Right atrium auricular region (tissue), 2 donors: ENCODE measurements at regions not wholly inside any gene's neighbourhood (a gene's known extent, or its start where the extent isn't known, plus 50 kb on each side); places are given as distances from the start of the nearest gene placed in this dataset.

ENCODE experiments used
- DNase-seq: peaks from one replicate; pipeline ENCODE4 v3.0.0-alpha.2; 2019; ENCODE audit warnings: low spot score
- H3K27ac ChIP-seq, 2 donors: fragments of 200-600 bp; sonication (generic); 1 replicate in 1 of 2; 2 replicates in 1 of 2; pipeline ENCODE4 v1.5.1; 2016 to 2019
- H3K27me3 ChIP-seq, 2 donors: fragments of 200-600 bp; sonication (generic); one replicate each; pipeline versions ENCODE4 v1.5.1 to v1.6.0; 2017 to 2019
- H3K36me3 ChIP-seq: fragments of 200-600 bp; sonication (generic); one replicate; pipeline ENCODE4 v1.5.1; 2016
- H3K4me1 ChIP-seq, 2 donors: fragments of 200-600 bp; sonication (generic); one replicate each; pipeline versions ENCODE4 v1.5.1 to v1.6.0; 2017 to 2019
- H3K4me3 ChIP-seq, 2 donors: fragments of 200-600 bp; sonication (generic); 1 replicate in 1 of 2; 2 replicates in 1 of 2; pipeline ENCODE4 v1.5.1; 2017 to 2019; ENCODE audit warnings: mild to moderate bottlenecking in 1 of 2, moderate library complexity in 1 of 2
- H3K9me3 ChIP-seq, 2 donors: fragments of 200-600 bp; sonication (generic); one replicate each; pipeline ENCODE4 v1.5.1; 2019
- TF ChIP-seq, protein P1 (sequence below), 2 donors: fragments of 200-600 bp; sonication (generic); IDR thresholded peaks; one replicate each; pipeline ENCODE4 v1.5.1; 2019; ENCODE audit warnings: antibody characterized with exemption in 2 of 2

DNA sequence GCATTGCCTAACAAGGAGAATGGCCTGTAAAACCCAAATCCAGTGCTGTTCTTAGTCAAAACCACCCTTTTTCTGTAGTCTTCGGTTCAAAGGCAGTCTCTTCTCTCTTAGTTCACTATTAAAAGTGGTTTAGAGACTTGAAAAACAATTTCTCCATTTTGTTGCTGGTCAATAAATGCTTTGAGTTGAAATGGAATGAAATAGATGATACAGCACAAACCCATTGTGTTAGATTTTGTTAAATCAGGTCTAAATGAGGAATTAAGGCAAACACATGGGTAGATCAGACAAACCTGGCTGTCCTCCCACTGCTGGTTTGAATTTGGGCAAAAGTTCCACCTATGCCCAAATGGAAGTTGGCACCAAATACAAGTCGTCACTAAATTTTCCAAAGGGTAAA is 150.1 kb upstream of the SERTAD2 start:
- H3K36me3 ChIP-seq, result no peaks in the 10 kb centered on the region
- no peaks in the 10 kb centered on the region for H3K9me3 ChIP-seq
- no peaks in the 10 kb centered on the region for H3K27me3 ChIP-seq
- no peak overlapping the region for H3K27ac ChIP-seq
- DNase-seq, result no peak
- TF ChIP-seq, protein P1, sequence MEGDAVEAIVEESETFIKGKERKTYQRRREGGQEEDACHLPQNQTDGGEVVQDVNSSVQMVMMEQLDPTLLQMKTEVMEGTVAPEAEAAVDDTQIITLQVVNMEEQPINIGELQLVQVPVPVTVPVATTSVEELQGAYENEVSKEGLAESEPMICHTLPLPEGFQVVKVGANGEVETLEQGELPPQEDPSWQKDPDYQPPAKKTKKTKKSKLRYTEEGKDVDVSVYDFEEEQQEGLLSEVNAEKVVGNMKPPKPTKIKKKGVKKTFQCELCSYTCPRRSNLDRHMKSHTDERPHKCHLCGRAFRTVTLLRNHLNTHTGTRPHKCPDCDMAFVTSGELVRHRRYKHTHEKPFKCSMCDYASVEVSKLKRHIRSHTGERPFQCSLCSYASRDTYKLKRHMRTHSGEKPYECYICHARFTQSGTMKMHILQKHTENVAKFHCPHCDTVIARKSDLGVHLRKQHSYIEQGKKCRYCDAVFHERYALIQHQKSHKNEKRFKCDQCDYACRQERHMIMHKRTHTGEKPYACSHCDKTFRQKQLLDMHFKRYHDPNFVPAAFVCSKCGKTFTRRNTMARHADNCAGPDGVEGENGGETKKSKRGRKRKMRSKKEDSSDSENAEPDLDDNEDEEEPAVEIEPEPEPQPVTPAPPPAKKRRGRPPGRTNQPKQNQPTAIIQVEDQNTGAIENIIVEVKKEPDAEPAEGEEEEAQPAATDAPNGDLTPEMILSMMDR (IDR thresholded peaks at IDR 0.05), result no peak
- no peak overlapping the region for H3K4me3 ChIP-seq
- H3K4me1 ChIP-seq, result no peaks in the 10 kb centered on the region

GRCh38 chr2:64804651-64805050 is 150.9 kb upstream of the SERTAD2 start:
- Histone ChIP-seq H3K27ac (no peak overlapping the region), H3K27me3 (no peaks in the 10 kb centered on the region), H3K4me1 (no peaks in the 10 kb centered on the region), H3K36me3 (no peaks in the 10 kb centered on the region), H3K9me3 (no peaks in the 10 kb centered on the region), H3K4me3 (no peak overlapping the region)
- TF ChIP-seq, protein P1 (IDR thresholded peaks at IDR 0.05), result no peak
- no peak for DNase-seq

GRCh38 chr2:64807417-64807816 is 153.7 kb upstream of the SERTAD2 start:
- TF ChIP-seq, protein P1 (IDR thresholded peaks at IDR 0.05), result no peak
- Histone ChIP-seq H3K4me3 (no peak overlapping the region), H3K27ac (no peak overlapping the region), H3K9me3 (no peaks in the 10 kb centered on the region), H3K4me1 (peaks cover 0 to 11% of the 10 kb centered on the region in 2 donors), H3K36me3 (no peaks in the 10 kb centered on the region), H3K27me3 (no peaks in the 10 kb centered on the region)
- no peak for DNase-seq

- H3K36me3 ChIP-seq, result no peaks in the 10 kb centered on the region
These were observed 154.4 kb upstream of the SERTAD2 start for GRCh38 chr2:64808092-64808491.

GRCh38 chr2:64808754-64809153 is 155.0 kb upstream of the SERTAD2 start:
- H3K36me3 ChIP-seq, result no peaks in the 10 kb centered on the region
- peaks cover 0 to 11% of the 10 kb centered on the region in 2 donors for H3K4me1 ChIP-seq
- TF ChIP-seq, protein P1 (IDR thresholded peaks at IDR 0.05), result no peak
- H3K4me3 ChIP-seq, result no peak overlapping the region
- no peaks in the 10 kb centered on the region for H3K9me3 ChIP-seq
- no peak for DNase-seq
- H3K27me3 ChIP-seq, result no peaks in the 10 kb centered on the region
- H3K27ac ChIP-seq, result no peak overlapping the region

More at GRCh38 chr2:64808092-64808491, 154.4 kb upstream of the SERTAD2 start:
- no peaks in the 10 kb centered on the region for H3K27me3 ChIP-seq
- no peak overlapping the region for H3K27ac ChIP-seq
- no peak for DNase-seq
- no peak overlapping the region for H3K4me3 ChIP-seq
- peaks cover 0 to 11% of the 10 kb centered on the region in 2 donors for H3K4me1 ChIP-seq
- TF ChIP-seq, protein P1 (IDR thresholded peaks at IDR 0.05), result no peak
- no peaks in the 10 kb centered on the region for H3K9me3 ChIP-seq

DNA sequence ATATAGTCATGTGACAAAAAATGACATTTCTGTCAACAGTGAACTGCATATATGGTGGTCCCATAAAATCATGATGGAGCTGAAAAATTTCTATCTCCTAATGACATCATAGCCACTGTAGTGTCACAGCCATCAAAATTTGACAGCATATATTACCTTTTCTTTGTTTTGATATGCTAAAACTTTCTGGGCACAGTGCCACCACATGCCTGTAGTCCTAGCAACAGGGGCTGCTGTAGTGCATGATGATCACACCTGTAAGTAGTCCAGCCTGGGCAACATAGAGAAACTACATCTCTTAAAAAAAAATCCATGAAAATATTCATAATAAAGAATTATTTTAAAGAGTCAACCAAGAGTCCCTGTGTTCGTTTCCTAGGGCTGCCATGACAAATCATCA is 155.5 kb upstream of the SERTAD2 start:
- TF ChIP-seq, protein P1 (IDR thresholded peaks at IDR 0.05), result no peak
- Histone ChIP-seq H3K27ac (no peak overlapping the region), H3K4me3 (no peak overlapping the region), H3K27me3 (no peaks in the 10 kb centered on the region), H3K4me1 (peaks cover 0 to 11% of the 10 kb centered on the region in 2 donors), H3K9me3 (no peaks in the 10 kb centered on the region), H3K36me3 (no peaks in the 10 kb centered on the region)
- no peak for DNase-seq
